IMR-90 (cell line): ENCODE measurements at regions not wholly inside any gene's neighbourhood (a gene's known extent, or its start where the extent isn't known, plus 50 kb on each side); places are given as distances from the start of the nearest gene placed in this dataset.

ENCODE experiments used
- ATAC-seq: fragments of 200-7000 bp; cut with Tn5 transposase; 2 replicates; pipeline ENCODE4 v1.9.1; 2020; ENCODE audit warnings: low read depth, mild to moderate bottlenecking, moderate library complexity
- BruUV-seq: library from RNA; stranded (reverse); fragments of 400-500 nt; replicated peaks from 2 replicates; lab custom pipeline; 2021; lab: Mats Ljungman, UMichigan
- CTCF ChIA-PET: fragments of 300-600 bp; formaldehyde crosslinking; extraction: SDS; loops from one replicate; lab custom pipeline; 2021; ENCODE audit warnings: antibody characterized with exemption; lab: Yijun Ruan, JAX
- POLR2A ChIA-PET: fragments of 300-600 bp; sonication (Branson Sonifier 250); formaldehyde crosslinking; loops from one replicate; lab custom pipeline; 2022; ENCODE audit warnings: antibody characterized with exemption; ENCODE audit not compliant: unreplicated experiment; lab: Charles Lee
- DNase-seq: peaks from one replicate; pipeline ENCODE4 v3.0.0; 2013
- H2AFZ ChIP-seq: replicated peaks from 2 replicates; pipeline ENCODE3; 2013; ENCODE audit warnings: low read length, mild to moderate bottlenecking; ENCODE audit not compliant: poor library complexity
- H2AK5ac ChIP-seq: 2 replicates; pipeline ENCODE4 v1.6.1; 2013; ENCODE audit warnings: low read depth, low read length, inconsistent platforms
- H2AK9ac ChIP-seq: replicated peaks from 2 replicates; pipeline ENCODE3; 2013; ENCODE audit warnings: mild to moderate bottlenecking, low read depth, low read length, moderate library complexity; ENCODE audit not compliant: poor library complexity
- H2BK120ac ChIP-seq: 2 replicates; pipeline ENCODE4 v1.6.1; 2013; ENCODE audit warnings: low read depth, low read length, inconsistent platforms
- H2BK15ac ChIP-seq: 3 replicates; pipeline ENCODE4 v1.6.1; 2013; ENCODE audit warnings: low read depth, low read length, inconsistent platforms
- H2BK20ac ChIP-seq: 2 replicates; pipeline ENCODE4 v1.6.1; 2013; ENCODE audit warnings: low read depth, mild to moderate bottlenecking, inconsistent platforms, low read length, moderate library complexity
- H2BK5ac ChIP-seq: 2 replicates; pipeline ENCODE4 v1.6.1; 2013; ENCODE audit warnings: mild to moderate bottlenecking, low read depth, low read length, inconsistent platforms; ENCODE audit not compliant: poor library complexity, severe bottlenecking
- H3K14ac ChIP-seq: replicated peaks from 2 replicates; pipeline ENCODE4 v1.6.1; 2013; ENCODE audit warnings: low read depth, low read length, inconsistent platforms
- H3K18ac ChIP-seq: 2 replicates; pipeline ENCODE4 v1.6.1; 2013; ENCODE audit warnings: low read depth, low read length, control low read depth
- H3K23ac ChIP-seq: 2 replicates; pipeline ENCODE4 v1.6.1; 2013; ENCODE audit warnings: low read depth, low read length, inconsistent platforms
- H3K27ac ChIP-seq: 2 replicates; pipeline ENCODE4 v1.5.1; 2013; ENCODE audit warnings: mild to moderate bottlenecking, control low read depth, low read length; ENCODE audit not compliant: insufficient read depth
- H3K27me3 ChIP-seq: 2 replicates; pipeline ENCODE4 v1.6.1; 2013; ENCODE audit warnings: low read length; ENCODE audit not compliant: control insufficient read depth, insufficient read depth
- H3K36me3 ChIP-seq: 2 replicates; pipeline ENCODE4 v1.6.1; 2013; ENCODE audit warnings: low read length, mixed read lengths; ENCODE audit not compliant: control insufficient read depth, insufficient read depth
- H3K4ac ChIP-seq: 2 replicates; pipeline ENCODE4 v1.6.1; 2013; ENCODE audit warnings: low read depth, low read length, inconsistent platforms
- H3K4me1 ChIP-seq: 2 replicates; pipeline ENCODE4 v1.6.1; 2013; ENCODE audit warnings: low read length, mixed read lengths; ENCODE audit not compliant: control insufficient read depth, insufficient read depth
- H3K4me2 ChIP-seq: 2 replicates; pipeline ENCODE4 v1.6.1; 2013; ENCODE audit warnings: low read depth, mild to moderate bottlenecking, control low read depth, low read length, moderate library complexity
- H3K4me3 ChIP-seq: 2 replicates; pipeline ENCODE4 v1.5.1; 2013; ENCODE audit warnings: low read depth, mild to moderate bottlenecking, control low read depth, low read length, moderate library complexity; ENCODE audit not compliant: insufficient read depth
- H3K56ac ChIP-seq: 2 replicates; pipeline ENCODE4 v1.6.1; 2013; ENCODE audit warnings: low read length, inconsistent platforms; ENCODE audit not compliant: insufficient read depth; ENCODE audit errors: extremely low read depth
- H3K79me1 ChIP-seq, 2 experiments: 2 replicates each; pipeline ENCODE4 v1.6.1; 2013; ENCODE audit warnings: low read length in 2 of 2, inconsistent platforms in 1 of 2, low read depth in 1 of 2
- H3K9ac ChIP-seq: 2 replicates; pipeline ENCODE4 v1.6.1; 2013; ENCODE audit warnings: low read depth, low read length, control low read depth
- H3K9me1 ChIP-seq: 2 replicates; pipeline ENCODE4 v1.6.1; 2013; ENCODE audit warnings: low read length, inconsistent platforms; ENCODE audit not compliant: insufficient read depth
- H3K9me3 ChIP-seq: 2 replicates; pipeline ENCODE4 v1.6.1; 2013; ENCODE audit warnings: low read length; ENCODE audit not compliant: control insufficient read depth, insufficient read depth
- H4K20me1 ChIP-seq: 2 replicates; pipeline ENCODE4 v1.6.1; 2013; ENCODE audit warnings: low read length, inconsistent platforms; ENCODE audit not compliant: insufficient read depth
- H4K5ac ChIP-seq: 2 replicates; pipeline ENCODE4 v1.6.1; 2013; ENCODE audit warnings: mild to moderate bottlenecking, low read depth, low read length, control low read depth
- H4K8ac ChIP-seq, 2 experiments: 2 replicates each; pipeline ENCODE4 v1.6.1; 2013; ENCODE audit warnings: low read depth in 2 of 2, low read length in 2 of 2, control low read depth in 1 of 2, inconsistent platforms in 1 of 2
- H4K91ac ChIP-seq: 2 replicates; pipeline ENCODE4 v1.6.1; 2013; ENCODE audit warnings: low read depth, low read length, inconsistent platforms; ENCODE audit not compliant: insufficient read depth
- CEBPB ChIP-seq: IDR thresholded peaks from 2 replicates; pipeline ENCODE4 v1.6.1; 2012; ENCODE audit warnings: low read depth, low read length, improper control_type of control experiment
- CHD1 ChIP-seq: IDR thresholded peaks from 2 replicates; pipeline ENCODE4 v1.6.1; 2012; ENCODE audit warnings: low read depth, low read length, improper control_type of control experiment
- MAFK ChIP-seq: IDR thresholded peaks from 2 replicates; pipeline ENCODE4 v1.6.1; 2012; ENCODE audit warnings: low read depth, low read length, improper control_type of control experiment
- MAZ ChIP-seq: IDR thresholded peaks from 2 replicates; pipeline ENCODE4 v1.6.1; 2012; ENCODE audit warnings: low read depth, mild to moderate bottlenecking, low read length, improper control_type of control experiment, moderate library complexity, borderline replicate concordance
- MXI1 ChIP-seq: IDR thresholded peaks from 2 replicates; pipeline ENCODE4 v1.6.1; 2012; ENCODE audit warnings: low read depth, mild to moderate bottlenecking, low read length, moderate library complexity, borderline replicate concordance
- POLR2A ChIP-seq: IDR thresholded peaks from 2 replicates; pipeline ENCODE4 v1.6.1; 2012; ENCODE audit warnings: mild to moderate bottlenecking, low read depth, low read length
- RAD21 ChIP-seq: IDR thresholded peaks from 2 replicates; pipeline ENCODE4 v1.6.1; 2012; ENCODE audit warnings: low read length, improper control_type of control experiment
- RCOR1 ChIP-seq: IDR thresholded peaks from 2 replicates; pipeline ENCODE4 v1.6.1; 2012; ENCODE audit warnings: mild to moderate bottlenecking, low read length, improper control_type of control experiment; ENCODE audit not compliant: insufficient replicate concordance
- WGBS, 2 experiments: methylation state at CpG; one replicate each; pipeline versions ENCODE4 v1.1.5 to v1.1.7; 2013; ENCODE audit warnings: missing lambda C conversion rate in 2 of 2; ENCODE audit not compliant: insufficient read length in 1 of 2; ENCODE audit errors: extremely low coverage in 2 of 2; 5-methylcytosine and 5-hydroxymethylcytosine counted together
- dilution Hi-C: fragments of 300-500 bp; cut with HindIII; formaldehyde crosslinking; loops from one replicate; pipeline ENCODE4 v1.14.3; 2018; ENCODE audit warnings: low sequenced_read_pairs; ENCODE audit not compliant: unreplicated experiment
- in situ Hi-C: fragments of 300-500 bp; cut with MboI; formaldehyde crosslinking; loops from 3 replicates; pipeline ENCODE4 v1.14.3; 2019; ENCODE audit warnings: low sequenced_read_pairs, inconsistent platforms, mixed read lengths
- intact Hi-C: fragments of 100-400 bp; cut with micrococcal nuclease; formaldehyde crosslinking; loops from 2 replicates; pipeline ENCODE4 v1.10.0; 2022
- TF ChIP-seq, protein P1 (sequence below): fragments of 150-350 bp; IDR thresholded peaks from 2 replicates; pipeline ENCODE4 v1.6.1; 2017; ENCODE audit warnings: mild to moderate bottlenecking, antibody characterized with exemption, low read length, low read depth
- TF ChIP-seq, protein P2 (sequence below): fragments of 150-350 bp; IDR thresholded peaks from 2 replicates; pipeline ENCODE4 v1.6.1; 2016; ENCODE audit warnings: low read depth, mild to moderate bottlenecking, low read length, moderate library complexity, borderline replicate concordance

- no peak overlapping the region for H3K27ac ChIP-seq
These were observed 332.3 kb upstream of the PRKCQ start for GRCh38 chr10:6912424-6912823.

More at GRCh38 chr10:6912424-6912823, 332.3 kb upstream of the PRKCQ start:
- no peak overlapping the region for H4K8ac ChIP-seq
- no peak overlapping the region for H3K14ac ChIP-seq
- no peaks in the 10 kb centered on the region for H4K20me1 ChIP-seq
- no peak overlapping the region for H2BK5ac ChIP-seq
- no peak overlapping the region for H2AK9ac ChIP-seq
- no peak overlapping the region for H3K4me3 ChIP-seq
- H3K9me3 ChIP-seq = peaks cover 2% of the 10 kb centered on the region; the same call in 1 of the 2 replicates
- no peak overlapping the region for H3K9ac ChIP-seq
- ChIA-PET POLR2A (no interaction called here), CTCF (no interaction called here)
- TF ChIP-seq MAZ = no peak
- no peak for TF ChIP-seq CEBPB
- TF ChIP-seq RAD21 = no peak
- TF ChIP-seq POLR2A = no peak
- TF ChIP-seq CHD1 = no peak
- TF ChIP-seq, protein P1, sequence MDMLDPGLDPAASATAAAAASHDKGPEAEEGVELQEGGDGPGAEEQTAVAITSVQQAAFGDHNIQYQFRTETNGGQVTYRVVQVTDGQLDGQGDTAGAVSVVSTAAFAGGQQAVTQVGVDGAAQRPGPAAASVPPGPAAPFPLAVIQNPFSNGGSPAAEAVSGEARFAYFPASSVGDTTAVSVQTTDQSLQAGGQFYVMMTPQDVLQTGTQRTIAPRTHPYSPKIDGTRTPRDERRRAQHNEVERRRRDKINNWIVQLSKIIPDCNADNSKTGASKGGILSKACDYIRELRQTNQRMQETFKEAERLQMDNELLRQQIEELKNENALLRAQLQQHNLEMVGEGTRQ = no peak
- TF ChIP-seq RCOR1 = no peak
- TF ChIP-seq MAFK = no peak
- TF ChIP-seq, protein P2, sequence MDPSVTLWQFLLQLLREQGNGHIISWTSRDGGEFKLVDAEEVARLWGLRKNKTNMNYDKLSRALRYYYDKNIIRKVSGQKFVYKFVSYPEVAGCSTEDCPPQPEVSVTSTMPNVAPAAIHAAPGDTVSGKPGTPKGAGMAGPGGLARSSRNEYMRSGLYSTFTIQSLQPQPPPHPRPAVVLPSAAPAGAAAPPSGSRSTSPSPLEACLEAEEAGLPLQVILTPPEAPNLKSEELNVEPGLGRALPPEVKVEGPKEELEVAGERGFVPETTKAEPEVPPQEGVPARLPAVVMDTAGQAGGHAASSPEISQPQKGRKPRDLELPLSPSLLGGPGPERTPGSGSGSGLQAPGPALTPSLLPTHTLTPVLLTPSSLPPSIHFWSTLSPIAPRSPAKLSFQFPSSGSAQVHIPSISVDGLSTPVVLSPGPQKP = no peak
- TF ChIP-seq MXI1 = no peak
- no peak overlapping the region for H2BK15ac ChIP-seq
- H3K56ac ChIP-seq = no peak overlapping the region
- no peak overlapping the region for H3K4ac ChIP-seq
- no peak overlapping the region for H4K5ac ChIP-seq
- no peak overlapping the region for H2BK20ac ChIP-seq
- ATAC-seq (no peak; the same call in 1 of the 2 replicates), DNase-seq (peak; percentile 15)
- no peak overlapping the region for H2AK5ac ChIP-seq
- in situ Hi-C loops (no loop called here), intact Hi-C loops (no loop called here), dilution Hi-C loops (no loop called here)
- H3K36me3 ChIP-seq = no peaks in the 10 kb centered on the region
- H3K9me1 ChIP-seq = no peaks in the 10 kb centered on the region
- peaks cover 4% of the 10 kb centered on the region; the same call in 1 of the 2 replicates for H3K27me3 ChIP-seq
- no peak overlapping the region for H3K4me2 ChIP-seq
- no peak overlapping the region for H2AFZ ChIP-seq
- H4K91ac ChIP-seq = no peak overlapping the region
- H2BK120ac ChIP-seq = no peak overlapping the region
- no TSS peak for BruUV-seq
- no peak overlapping the region for H3K23ac ChIP-seq
- no peaks in the 10 kb centered on the region for H3K79me1 ChIP-seq
- WGBS, 2 experiments = 20% methylated on average over 1 of the region's 5 CpGs; no CpG with 5 or more reads in 1 of the 2 experiments
- no peaks in the 10 kb centered on the region; the same call in 1 of the 2 replicates for H3K4me1 ChIP-seq
- no peak overlapping the region for H3K18ac ChIP-seq
